HUES48 (cell line): ENCODE measurements at regions not wholly inside any gene's neighbourhood (a gene's known extent, or its start where the extent isn't known, plus 50 kb on each side); places are given as distances from the start of the nearest gene placed in this dataset.

Experiments used
- H3K27ac ChIP-seq: one replicate; pipeline ENCODE4 v1.7.0; 2013; ENCODE audit warnings: low read depth, low read length, inconsistent platforms
- H3K27me3 ChIP-seq: 2 replicates; pipeline ENCODE4 v1.6.1; 2013; ENCODE audit warnings: mild to moderate bottlenecking, low read length; ENCODE audit not compliant: control insufficient read depth, insufficient read depth
- H3K36me3 ChIP-seq: 2 replicates; pipeline ENCODE4 v1.6.1; 2013; ENCODE audit warnings: low read length; ENCODE audit not compliant: control insufficient read depth, insufficient read depth
- H3K4me1 ChIP-seq: 2 replicates; pipeline ENCODE4 v1.6.1; 2013; ENCODE audit warnings: mild to moderate bottlenecking, low read length; ENCODE audit not compliant: control insufficient read depth, insufficient read depth
- H3K4me3 ChIP-seq: 2 replicates; pipeline ENCODE4 v1.5.1; 2013; ENCODE audit warnings: mild to moderate bottlenecking, low read depth, low read length
- H3K9ac ChIP-seq: 2 replicates; pipeline ENCODE4 v1.6.1; 2013; ENCODE audit warnings: mild to moderate bottlenecking, low read depth, low read length, moderate library complexity
- H3K9me3 ChIP-seq: 2 replicates; pipeline ENCODE4 v1.6.1; 2013; ENCODE audit warnings: low read length; ENCODE audit not compliant: control insufficient read depth, insufficient read depth

DNA sequence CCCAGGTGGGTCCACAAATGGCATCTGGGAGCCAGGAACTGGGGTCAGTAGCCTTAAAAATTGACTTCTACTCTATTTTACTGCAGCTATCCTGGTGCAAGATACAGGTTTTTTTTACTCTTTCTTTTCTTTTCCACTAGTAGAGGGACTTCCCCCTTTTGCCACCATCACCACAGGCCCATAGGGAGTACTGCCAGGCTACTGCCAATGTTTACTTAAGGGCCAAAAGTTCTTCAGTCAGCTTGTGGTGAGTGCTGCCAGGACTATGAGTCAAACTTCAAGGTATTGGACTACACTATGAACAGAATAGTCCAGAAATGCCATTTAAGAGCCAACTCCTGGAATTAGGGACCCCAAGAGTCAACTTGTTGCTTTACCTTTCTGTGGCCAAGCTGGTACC lies 94.7 kb downstream of the EDA2R start:
- no peaks in the 10 kb centered on the region for H3K27me3 ChIP-seq
- peaks cover 68% of the 10 kb centered on the region for H3K9me3 ChIP-seq
- H3K4me3 ChIP-seq, result no peak overlapping the region
- no peak overlapping the region for H3K9ac ChIP-seq
- no peak overlapping the region for H3K27ac ChIP-seq
- H3K36me3 ChIP-seq, result no peaks in the 10 kb centered on the region
- no peaks in the 10 kb centered on the region for H3K4me1 ChIP-seq

DNA sequence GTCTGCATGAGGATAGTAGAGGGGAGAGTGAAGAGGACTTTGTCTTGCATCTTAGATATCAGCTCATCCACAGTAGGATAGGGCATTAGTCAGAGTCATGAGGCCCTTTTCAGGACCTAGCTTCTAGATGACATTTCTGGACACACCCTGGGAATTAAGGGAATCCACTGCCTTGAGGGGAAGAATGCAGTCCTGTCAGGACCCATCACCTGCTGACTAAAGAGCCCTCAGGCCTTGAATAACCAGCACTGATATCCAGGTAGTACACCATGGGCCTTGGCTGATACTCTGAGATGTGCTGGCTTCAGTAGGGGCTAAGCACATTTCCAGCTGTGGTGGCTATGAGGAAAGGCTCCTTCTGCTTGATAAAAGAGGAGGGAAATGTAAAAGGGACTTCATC lies 134.4 kb downstream of the EDA2R start:
- no peaks in the 10 kb centered on the region for H3K36me3 ChIP-seq
- H3K9ac ChIP-seq, result no peak overlapping the region
- no peak overlapping the region for H3K4me3 ChIP-seq
- no peak overlapping the region for H3K27ac ChIP-seq
- H3K27me3 ChIP-seq, result no peaks in the 10 kb centered on the region
- no peaks in the 10 kb centered on the region for H3K4me1 ChIP-seq
- peaks cover 87% of the 10 kb centered on the region for H3K9me3 ChIP-seq

DNA sequence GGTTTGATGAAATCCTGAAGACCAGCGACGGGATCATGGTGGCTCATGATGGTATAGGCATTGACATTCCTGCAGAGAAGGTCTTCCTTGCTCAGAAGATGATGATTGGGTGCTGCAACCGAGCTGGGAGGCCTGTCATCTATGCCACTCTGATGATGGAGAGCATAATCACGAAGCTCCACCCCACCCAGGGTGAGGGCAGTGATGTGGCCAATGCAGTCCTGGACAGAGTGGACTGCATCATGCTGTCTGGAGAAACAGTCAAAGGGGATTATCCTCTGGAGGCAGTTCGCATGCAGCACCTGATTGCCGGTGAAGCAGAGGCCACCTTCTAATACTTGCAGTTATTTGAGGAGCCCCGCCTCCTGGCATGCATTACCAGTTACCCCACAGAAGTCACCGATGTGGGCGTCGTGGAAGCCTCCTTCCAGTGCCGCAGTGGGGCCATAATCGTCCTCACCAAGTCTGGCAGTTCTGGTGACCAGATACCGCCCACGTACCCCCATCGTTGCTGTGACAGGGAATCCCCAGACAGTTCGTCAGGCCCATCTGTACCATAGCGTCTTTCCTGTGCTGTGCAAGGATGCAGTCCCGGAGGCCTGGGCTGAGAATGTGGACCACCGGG lies 140.1 kb downstream of the EDA2R start:
- H3K27ac ChIP-seq, result no peak overlapping the region
- no peak overlapping the region for H3K9ac ChIP-seq
- H3K36me3 ChIP-seq, result no peaks in the 10 kb centered on the region
- no peak overlapping the region for H3K4me3 ChIP-seq
- H3K4me1 ChIP-seq, result no peaks in the 10 kb centered on the region
- no peaks in the 10 kb centered on the region for H3K27me3 ChIP-seq
- peaks cover 70% of the 10 kb centered on the region for H3K9me3 ChIP-seq

DNA sequence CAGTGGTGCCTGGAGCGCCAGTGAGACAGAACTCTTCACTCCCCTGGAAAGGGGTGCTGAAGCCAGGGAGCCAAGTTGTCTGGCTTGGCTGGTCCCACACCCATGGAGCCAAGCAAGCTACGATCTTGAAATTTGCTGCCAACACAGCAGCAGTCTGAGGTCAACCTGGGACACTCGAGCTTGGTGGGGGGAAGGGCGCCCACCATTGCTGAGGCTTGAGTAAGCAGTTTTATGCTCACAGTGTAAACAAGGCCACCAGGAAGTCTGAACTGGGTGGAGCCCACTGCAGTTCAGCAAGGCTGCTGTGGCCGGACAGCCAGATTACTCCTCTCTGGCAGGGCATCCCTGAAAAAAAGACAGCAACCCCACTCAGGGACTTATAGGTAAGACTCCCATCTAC lies 149.5 kb downstream of the EDA2R start:
- Histone ChIP-seq H3K36me3 (no peaks in the 10 kb centered on the region), H3K9ac (no peak overlapping the region), H3K9me3 (peaks cover 63% of the 10 kb centered on the region), H3K27me3 (no peaks in the 10 kb centered on the region), H3K4me3 (no peak overlapping the region), H3K4me1 (no peaks in the 10 kb centered on the region), H3K27ac (no peak overlapping the region)
